RWPE2 (cell line): ENCODE measurements at regions not wholly inside any gene's neighbourhood (a gene's known extent, or its start where the extent isn't known, plus 50 kb on each side); places are given as distances from the start of the nearest gene placed in this dataset.

ENCODE experiments used
- ATAC-seq: fragments of 200-7000 bp; cut with Tn5 transposase; 3 replicates; pipeline ENCODE4 v1.9.1; 2021; ENCODE audit warnings: low read depth
- DNase-seq: peaks from one replicate; pipeline ENCODE4 v3.0.0-alpha.2; 2020; ENCODE audit warnings: low spot score
- H3K27ac ChIP-seq: fragments of 450-650 bp; 2 replicates; pipeline ENCODE4 v1.5.1; 2017; ENCODE audit warnings: mild to moderate bottlenecking; ENCODE audit not compliant: poor library complexity, severe bottlenecking
- H3K27me3 ChIP-seq: fragments of 250-450 bp; sonication (Bioruptor Pico); 2 replicates; pipeline ENCODE4 v1.5.1; 2021; ENCODE audit warnings: mild to moderate bottlenecking, moderate library complexity; ENCODE audit not compliant: insufficient read depth, poor library complexity, severe bottlenecking
- H3K36me3 ChIP-seq: fragments of 250-450 bp; sonication (Bioruptor Pico); 2 replicates; pipeline ENCODE4 v1.5.1; 2020; ENCODE audit warnings: low read depth, mild to moderate bottlenecking, moderate library complexity
- H3K4me1 ChIP-seq: fragments of 250-450 bp; sonication (Bioruptor Pico); 2 replicates; pipeline ENCODE4 v1.5.1; 2021; ENCODE audit warnings: mild to moderate bottlenecking, moderate library complexity; ENCODE audit not compliant: insufficient read depth, poor library complexity, severe bottlenecking
- H3K4me3 ChIP-seq: fragments of 250-450 bp; sonication (Bioruptor Pico); 2 replicates; pipeline ENCODE4 v1.5.1; 2021; ENCODE audit warnings: mild to moderate bottlenecking, moderate library complexity; ENCODE audit not compliant: severe bottlenecking
- H3K9me3 ChIP-seq: fragments of 250-450 bp; sonication (Bioruptor Pico); 2 replicates; pipeline ENCODE4 v1.5.1; 2021; ENCODE audit warnings: mild to moderate bottlenecking, moderate library complexity; ENCODE audit not compliant: severe bottlenecking
- CTCF ChIP-seq: fragments of 450-650 bp; IDR thresholded peaks from one replicate; pipeline ENCODE4 v1.5.1; 2017; ENCODE audit warnings: mild to moderate bottlenecking, moderate library complexity; ENCODE audit not compliant: poor library complexity, severe bottlenecking

- Histone ChIP-seq H3K36me3 (no peaks in the 10 kb centered on the region), H3K9me3 (no peaks in the 10 kb centered on the region), H3K27ac (no peak overlapping the region), H3K27me3 (peaks cover 7% of the 10 kb centered on the region), H3K4me3 (no peak overlapping the region), H3K4me1 (no peaks in the 10 kb centered on the region)
- ATAC-seq: no peak
- no peak for DNase-seq
- no peak for TF ChIP-seq CTCF
These were observed 76.6 kb upstream of the QRFPR start for GRCh38 chr4:121457278-121457875.

DNA sequence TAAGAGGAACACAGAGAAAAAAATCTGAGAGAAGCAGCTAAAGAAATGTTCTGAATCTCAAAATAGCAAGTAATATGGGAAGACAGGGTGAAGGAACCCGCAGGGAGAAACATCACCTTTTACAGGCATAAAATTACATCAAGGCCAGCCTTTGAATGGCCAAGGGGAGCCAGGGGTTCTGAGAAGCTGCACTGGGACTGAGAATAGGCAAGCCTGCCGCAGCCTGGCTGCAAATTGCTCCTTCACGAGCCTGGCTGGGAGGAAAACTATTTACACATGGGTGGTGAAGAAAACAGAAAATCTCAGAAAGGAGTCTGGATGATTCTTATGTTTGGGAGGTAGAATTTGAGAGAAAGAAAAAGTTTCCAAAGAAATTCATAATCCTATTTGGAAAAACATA lies 74.5 kb upstream of the QRFPR start:
- no peaks in the 10 kb centered on the region for H3K4me1 ChIP-seq
- no peaks in the 10 kb centered on the region for H3K36me3 ChIP-seq
- no peak overlapping the region for H3K4me3 ChIP-seq
- H3K9me3 ChIP-seq: no peaks in the 10 kb centered on the region
- TF ChIP-seq CTCF: no peak
- no peak overlapping the region for H3K27ac ChIP-seq
- ATAC-seq (no peak), DNase-seq (no peak)
- peaks cover 7% of the 10 kb centered on the region for H3K27me3 ChIP-seq

DNA sequence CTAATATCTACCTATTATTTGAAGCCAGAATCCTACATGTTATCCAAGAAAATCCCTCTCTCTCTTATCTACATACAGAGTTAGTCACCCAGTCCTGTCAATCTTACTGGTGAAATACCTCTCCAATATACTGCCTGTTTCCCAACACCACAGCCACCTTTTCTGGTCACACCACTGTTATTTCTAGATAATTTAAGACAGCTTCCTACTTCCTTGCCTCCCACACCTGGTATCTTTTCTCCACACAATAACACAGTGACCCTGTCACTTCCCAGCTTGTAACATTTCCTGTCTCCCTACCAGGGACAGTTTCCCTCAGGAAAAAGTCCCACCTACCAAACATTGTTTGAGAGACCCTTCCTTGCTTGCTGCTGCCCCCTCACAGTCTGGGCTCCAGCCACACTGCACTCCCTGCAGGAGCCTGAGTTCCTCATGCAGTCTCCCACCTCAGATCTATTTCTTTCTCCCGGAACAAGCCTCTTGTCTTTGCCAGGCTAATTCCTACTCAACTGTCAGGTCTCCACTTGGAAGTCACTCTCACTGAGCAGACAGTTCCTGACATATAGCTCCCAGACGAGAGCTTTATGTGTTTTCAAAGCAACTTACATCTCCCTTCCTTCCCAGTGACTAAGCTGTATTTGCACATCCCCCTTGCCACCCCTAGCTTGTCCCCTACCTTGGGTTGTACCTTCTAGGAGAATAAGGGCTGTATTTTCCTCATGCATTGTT lies 73.6 kb upstream of the QRFPR start:
- Histone ChIP-seq H3K9me3 (no peaks in the 10 kb centered on the region), H3K27me3 (peaks cover 7% of the 10 kb centered on the region), H3K27ac (no peak overlapping the region), H3K36me3 (no peaks in the 10 kb centered on the region), H3K4me3 (no peak overlapping the region), H3K4me1 (no peaks in the 10 kb centered on the region)
- no peak for TF ChIP-seq CTCF
- DNase-seq (no peak), ATAC-seq (no peak; the same call in 2 of the 3 replicates)

- Histone ChIP-seq H3K27ac (no peak overlapping the region), H3K4me3 (no peak overlapping the region), H3K27me3 (peaks cover 7% of the 10 kb centered on the region), H3K9me3 (no peaks in the 10 kb centered on the region), H3K36me3 (no peaks in the 10 kb centered on the region), H3K4me1 (no peaks in the 10 kb centered on the region)
- TF ChIP-seq CTCF: no peak
- DNase-seq (no peak), ATAC-seq (no peak)
These were observed 70.5 kb upstream of the QRFPR start for GRCh38 chr4:121451310-121451709.

GRCh38 chr4:121449416-121449815 lies 68.6 kb upstream of the QRFPR start:
- H3K27me3 ChIP-seq: no peaks in the 10 kb centered on the region
- ATAC-seq (no peak), DNase-seq (no peak)
- no peaks in the 10 kb centered on the region for H3K36me3 ChIP-seq
- no peaks in the 10 kb centered on the region for H3K4me1 ChIP-seq
- no peaks in the 10 kb centered on the region for H3K9me3 ChIP-seq
- H3K27ac ChIP-seq: no peak overlapping the region
- TF ChIP-seq CTCF: no peak
- no peak overlapping the region for H3K4me3 ChIP-seq
